ENCODE measurements at regions not wholly inside any gene's neighbourhood (a gene's known extent, or its start where the extent isn't known, plus 50 kb on each side); places are given as distances from the start of the nearest gene placed in this dataset.

DNA sequence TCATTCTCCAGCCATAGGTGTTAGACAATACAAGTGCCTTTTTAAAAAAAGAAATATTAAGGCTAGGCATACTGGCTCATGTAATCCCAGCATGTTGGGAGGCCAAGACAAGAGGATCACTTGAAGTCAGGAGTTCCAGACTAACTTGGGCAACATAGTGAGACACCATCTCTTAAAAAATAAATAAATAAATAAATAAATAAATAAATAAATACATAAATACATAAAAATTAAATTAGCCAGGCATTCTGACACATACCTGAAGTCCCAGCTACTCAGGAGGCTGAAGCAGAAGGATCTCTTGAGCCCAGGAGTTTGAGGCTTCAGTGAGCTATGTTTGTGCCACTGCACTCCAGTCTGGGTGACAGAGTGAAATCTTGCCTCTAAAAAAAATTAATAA, 85.8 kb upstream of the ATP1B1 start:
- no peak for TF ChIP-seq CTCF (IDR thresholded peaks at IDR 0.05)
- no peak for TF ChIP-seq EP300 (IDR thresholded peaks at IDR 0.05)
- TF ChIP-seq POLR2A (IDR thresholded peaks at IDR 0.05) = no peak

Measured in ovary (tissue), 3 donors.